GM18858 (cell line): ENCODE measurements at regions not wholly inside any gene's neighbourhood (a gene's known extent, or its start where the extent isn't known, plus 50 kb on each side); places are given as distances from the start of the nearest gene placed in this dataset.
"Not testable (repeated sequence)": the region's sequence is repeated elsewhere in the genome, so short reads cannot be mapped to it uniquely, and the experiment has no call there.

Experiments used
- ATAC-seq: cut with Tn5 transposase; IDR thresholded peaks from one replicate; pipeline ENCODE4 v1.9.1; 2021; ENCODE audit not compliant: unreplicated experiment

GRCh38 chr2:143890798-143891197 lies 629.1 kb downstream of the ZEB2 start:
- no peak for ATAC-seq

- ATAC-seq, result no peak
Observed at GRCh38 chr2:143889216-143889615, 630.7 kb downstream of the ZEB2 start.

GRCh38 chr2:143885461-143885860 lies 634.5 kb downstream of the ZEB2 start:
- ATAC-seq, result no peak

GRCh38 chr2:143881246-143881645 lies 638.7 kb downstream of the ZEB2 start:
- no peak for ATAC-seq

- ATAC-seq, result no peak
Observed at GRCh38 chr2:143877876-143878530, 641.9 kb downstream of the ZEB2 start.

- ATAC-seq, result no peak
Observed at GRCh38 chr2:143877056-143877455, 642.9 kb downstream of the ZEB2 start.

- no peak for ATAC-seq
Observed at GRCh38 chr2:143875295-143876233, 644.4 kb downstream of the ZEB2 start.

- ATAC-seq, result no peak
Observed at GRCh38 chr2:143873886-143874285, 646.0 kb downstream of the ZEB2 start.

- ATAC-seq, result no peak
Observed at GRCh38 chr2:143870696-143871095, 649.2 kb downstream of the ZEB2 start.

GRCh38 chr2:143856978-143857377 lies 662.9 kb downstream of the ZEB2 start:
- ATAC-seq, result no peak

- ATAC-seq, result no peak
Observed at GRCh38 chr2:143852759-143853158, 667.2 kb downstream of the ZEB2 start.

GRCh38 chr2:143850084-143850483 lies 669.8 kb downstream of the ZEB2 start:
- no peak for ATAC-seq

- no peak for ATAC-seq
Observed at GRCh38 chr2:143847257-143847656, 672.7 kb downstream of the ZEB2 start.

GRCh38 chr2:143844986-143845385 lies 674.9 kb downstream of the ZEB2 start:
- no peak for ATAC-seq

- no peak for ATAC-seq
Observed at GRCh38 chr2:143843686-143844085, 676.2 kb downstream of the ZEB2 start.

- ATAC-seq, result no peak
Observed at GRCh38 chr2:143842836-143843235, 677.1 kb downstream of the ZEB2 start.

- no peak for ATAC-seq
Observed at GRCh38 chr2:143841935-143842334, 678.0 kb downstream of the ZEB2 start.

GRCh38 chr2:143840601-143841000 lies 679.3 kb downstream of the ZEB2 start:
- no peak for ATAC-seq

- no peak for ATAC-seq
Observed at GRCh38 chr2:143840194-143840593, 679.7 kb downstream of the ZEB2 start.

- no peak for ATAC-seq
Observed at GRCh38 chr2:143839456-143839855, 680.5 kb downstream of the ZEB2 start.

- not testable (repeated sequence) for ATAC-seq
Observed at GRCh38 chr2:143837055-143837454, 682.9 kb downstream of the ZEB2 start.

- no peak for ATAC-seq
Observed at GRCh38 chr2:143835481-143835880, 684.4 kb downstream of the ZEB2 start.
